HCT116 (cell line): ENCODE measurements at regions not wholly inside any gene's neighbourhood (a gene's known extent, or its start where the extent isn't known, plus 50 kb on each side); places are given as distances from the start of the nearest gene placed in this dataset.
"Not testable (repeated sequence)": the region's sequence is repeated elsewhere in the genome, so short reads cannot be mapped to it uniquely, and the experiment has no call there.

Source experiments
- CEBPB ChIP-seq: IDR thresholded peaks from 2 replicates; pipeline ENCODE4 v1.6.1; 2012; ENCODE audit warnings: low read depth
- EZH2 ChIP-seq: fragments of 200-600 bp; sonication (generic); IDR thresholded peaks from 2 replicates; pipeline ENCODE4 v1.6.1; 2017; ENCODE audit warnings: antibody characterized with exemption, mixed run types
- EZH2phosphoT487 ChIP-seq: fragments of 200-600 bp; IDR thresholded peaks from 2 replicates; pipeline ENCODE4 v1.6.1; 2018; ENCODE audit warnings: antibody characterized with exemption, borderline replicate concordance
- JUND ChIP-seq: IDR thresholded peaks from 2 replicates; pipeline ENCODE4 v1.6.1; 2012
- POLR2A ChIP-seq: IDR thresholded peaks from 2 replicates; pipeline ENCODE4 v1.7.0; 2011; ENCODE audit warnings: borderline replicate concordance; ENCODE audit not compliant: insufficient read depth, insufficient read length; ENCODE audit errors: extremely low read depth
- POLR2AphosphoS5 ChIP-seq: IDR thresholded peaks from 2 replicates; pipeline ENCODE4 v1.6.1; 2011; ENCODE audit warnings: mild to moderate bottlenecking, low read depth, low read length, moderate library complexity
- RAD21 ChIP-seq: IDR thresholded peaks from 2 replicates; pipeline ENCODE4 v1.6.1; 2012; ENCODE audit warnings: low read depth, mild to moderate bottlenecking
- SIN3A ChIP-seq: IDR thresholded peaks from 2 replicates; pipeline ENCODE4 v1.6.1; 2012; ENCODE audit warnings: low read depth
- TCF7L2 ChIP-seq: IDR thresholded peaks from 2 replicates; pipeline ENCODE4 v1.7.0; 2011; ENCODE audit warnings: borderline replicate concordance, inconsistent platforms; ENCODE audit not compliant: insufficient read depth, insufficient read length; ENCODE audit errors: extremely low read depth
- YY1 ChIP-seq: IDR thresholded peaks from 2 replicates; pipeline ENCODE4 v1.6.1; 2011; ENCODE audit warnings: low read length, low read depth, moderate library complexity, mild to moderate bottlenecking; ENCODE audit not compliant: insufficient replicate concordance; ENCODE audit errors: extremely low read depth
- TF ChIP-seq, protein P1 (sequence below): IDR thresholded peaks from 2 replicates; pipeline ENCODE4 v1.6.1; 2012; ENCODE audit warnings: low read depth
- TF ChIP-seq, protein P2 (sequence below), 3 experiments: fragments of 200-600 bp in 1 of 3; sonication (generic) in 1 of 3; IDR thresholded peaks in 2 of 3; conservative IDR thresholded peaks in 1 of 3; 2 replicates each; pipeline ENCODE4 v1.5.1; 2012 to 2017; ENCODE audit warnings: low read depth in 2 of 3, low read length in 2 of 3, antibody characterized with exemption in 1 of 3, borderline replicate concordance in 1 of 3, control low read depth in 1 of 3, mild to moderate bottlenecking in 1 of 3, mixed read lengths in 1 of 3, mixed run types in 1 of 3, moderate library complexity in 1 of 3; ENCODE audit not compliant: insufficient read depth in 1 of 3

DNA sequence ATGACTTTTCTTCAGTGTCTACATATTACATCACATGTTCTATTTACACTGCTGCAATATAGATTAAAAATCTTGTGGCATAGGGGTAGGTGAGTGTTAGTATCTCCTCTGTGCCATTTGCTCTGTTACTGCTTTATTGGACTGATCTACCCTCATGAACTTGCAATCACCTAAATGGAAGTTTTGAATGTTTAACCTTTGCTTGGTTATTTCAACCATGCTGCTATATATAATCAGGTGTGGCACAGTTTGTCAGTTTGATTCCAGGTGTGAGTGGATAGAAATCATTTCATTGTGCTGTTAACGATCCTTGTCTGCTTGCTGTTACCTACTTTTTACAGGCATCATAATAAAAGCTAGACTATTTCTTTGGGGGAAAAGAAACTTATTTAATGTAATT lies 157.1 kb upstream of the APOOL start:
- not testable (repeated sequence) for TF ChIP-seq EZH2, POLR2A, TCF7L2, POLR2AphosphoS5, JUND, RAD21, YY1, CEBPB, SIN3A, EZH2phosphoT487
- TF ChIP-seq, protein P1, sequence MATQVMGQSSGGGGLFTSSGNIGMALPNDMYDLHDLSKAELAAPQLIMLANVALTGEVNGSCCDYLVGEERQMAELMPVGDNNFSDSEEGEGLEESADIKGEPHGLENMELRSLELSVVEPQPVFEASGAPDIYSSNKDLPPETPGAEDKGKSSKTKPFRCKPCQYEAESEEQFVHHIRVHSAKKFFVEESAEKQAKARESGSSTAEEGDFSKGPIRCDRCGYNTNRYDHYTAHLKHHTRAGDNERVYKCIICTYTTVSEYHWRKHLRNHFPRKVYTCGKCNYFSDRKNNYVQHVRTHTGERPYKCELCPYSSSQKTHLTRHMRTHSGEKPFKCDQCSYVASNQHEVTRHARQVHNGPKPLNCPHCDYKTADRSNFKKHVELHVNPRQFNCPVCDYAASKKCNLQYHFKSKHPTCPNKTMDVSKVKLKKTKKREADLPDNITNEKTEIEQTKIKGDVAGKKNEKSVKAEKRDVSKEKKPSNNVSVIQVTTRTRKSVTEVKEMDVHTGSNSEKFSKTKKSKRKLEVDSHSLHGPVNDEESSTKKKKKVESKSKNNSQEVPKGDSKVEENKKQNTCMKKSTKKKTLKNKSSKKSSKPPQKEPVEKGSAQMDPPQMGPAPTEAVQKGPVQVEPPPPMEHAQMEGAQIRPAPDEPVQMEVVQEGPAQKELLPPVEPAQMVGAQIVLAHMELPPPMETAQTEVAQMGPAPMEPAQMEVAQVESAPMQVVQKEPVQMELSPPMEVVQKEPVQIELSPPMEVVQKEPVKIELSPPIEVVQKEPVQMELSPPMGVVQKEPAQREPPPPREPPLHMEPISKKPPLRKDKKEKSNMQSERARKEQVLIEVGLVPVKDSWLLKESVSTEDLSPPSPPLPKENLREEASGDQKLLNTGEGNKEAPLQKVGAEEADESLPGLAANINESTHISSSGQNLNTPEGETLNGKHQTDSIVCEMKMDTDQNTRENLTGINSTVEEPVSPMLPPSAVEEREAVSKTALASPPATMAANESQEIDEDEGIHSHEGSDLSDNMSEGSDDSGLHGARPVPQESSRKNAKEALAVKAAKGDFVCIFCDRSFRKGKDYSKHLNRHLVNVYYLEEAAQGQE = not testable (repeated sequence)
- TF ChIP-seq, protein P2, sequence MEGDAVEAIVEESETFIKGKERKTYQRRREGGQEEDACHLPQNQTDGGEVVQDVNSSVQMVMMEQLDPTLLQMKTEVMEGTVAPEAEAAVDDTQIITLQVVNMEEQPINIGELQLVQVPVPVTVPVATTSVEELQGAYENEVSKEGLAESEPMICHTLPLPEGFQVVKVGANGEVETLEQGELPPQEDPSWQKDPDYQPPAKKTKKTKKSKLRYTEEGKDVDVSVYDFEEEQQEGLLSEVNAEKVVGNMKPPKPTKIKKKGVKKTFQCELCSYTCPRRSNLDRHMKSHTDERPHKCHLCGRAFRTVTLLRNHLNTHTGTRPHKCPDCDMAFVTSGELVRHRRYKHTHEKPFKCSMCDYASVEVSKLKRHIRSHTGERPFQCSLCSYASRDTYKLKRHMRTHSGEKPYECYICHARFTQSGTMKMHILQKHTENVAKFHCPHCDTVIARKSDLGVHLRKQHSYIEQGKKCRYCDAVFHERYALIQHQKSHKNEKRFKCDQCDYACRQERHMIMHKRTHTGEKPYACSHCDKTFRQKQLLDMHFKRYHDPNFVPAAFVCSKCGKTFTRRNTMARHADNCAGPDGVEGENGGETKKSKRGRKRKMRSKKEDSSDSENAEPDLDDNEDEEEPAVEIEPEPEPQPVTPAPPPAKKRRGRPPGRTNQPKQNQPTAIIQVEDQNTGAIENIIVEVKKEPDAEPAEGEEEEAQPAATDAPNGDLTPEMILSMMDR (IDR thresholded peaks at IDR 0.05 in 2 of 3, conservative IDR thresholded peaks at IDR 0.05 in 1 of 3; ENCODE audit: borderline replicate concordance in 1 of 3, insufficient read depth in 1 of 3, low read depth in 2 of 3, low read length in 2 of 3) = not testable (repeated sequence)
